K562 (cell line): ENCODE measurements at regions not wholly inside any gene's neighbourhood (a gene's known extent, or its start where the extent isn't known, plus 50 kb on each side); places are given as distances from the start of the nearest gene placed in this dataset.
A peak's percentile ranks its signal among the peaks of the same experiment; 100 is the strongest.

Experiments used
- ARID3B ChIP-seq: fragments of 250-450 bp; sonication (Bioruptor Pico); IDR thresholded peaks from 2 replicates; pipeline ENCODE4 v1.4.0; 2020; ENCODE audit warnings: borderline replicate concordance
- SAP30 ChIP-seq: fragments of 200-600 bp; sonication (generic); IDR thresholded peaks from 2 replicates; pipeline ENCODE4 v1.6.1; 2012; ENCODE audit warnings: borderline replicate concordance, low read depth, mild to moderate bottlenecking, moderate library complexity, low read length, control low read depth, inconsistent platforms; ENCODE audit not compliant: insufficient read depth, poor library complexity, severe bottlenecking
- ZNF785 ChIP-seq: fragments of 250-450 bp; sonication (Bioruptor Pico); IDR thresholded peaks from 2 replicates; pipeline ENCODE4 v1.4.0; 2020; ENCODE audit warnings: mild to moderate bottlenecking
- TF ChIP-seq, protein P1 (sequence below), 2 experiments: fragments of 450-650 bp in 1 of 2; sonication (generic) in 1 of 2; formaldehyde crosslinking in 1 of 2; IDR thresholded peaks; 2 replicates each; pipeline versions ENCODE4 v1.7.1 to v1.9.0; 2016 to 2022; ENCODE audit warnings: inconsistent platforms in 1 of 2, mild to moderate bottlenecking in 1 of 2, missing genetic modification reagents in 1 of 2
- TF ChIP-seq, protein P2 (sequence below): fragments of 450-650 bp; IDR thresholded peaks from 2 replicates; pipeline ENCODE4 v1.6.1; 2016; ENCODE audit warnings: low read depth

- TF ChIP-seq, protein P1, sequence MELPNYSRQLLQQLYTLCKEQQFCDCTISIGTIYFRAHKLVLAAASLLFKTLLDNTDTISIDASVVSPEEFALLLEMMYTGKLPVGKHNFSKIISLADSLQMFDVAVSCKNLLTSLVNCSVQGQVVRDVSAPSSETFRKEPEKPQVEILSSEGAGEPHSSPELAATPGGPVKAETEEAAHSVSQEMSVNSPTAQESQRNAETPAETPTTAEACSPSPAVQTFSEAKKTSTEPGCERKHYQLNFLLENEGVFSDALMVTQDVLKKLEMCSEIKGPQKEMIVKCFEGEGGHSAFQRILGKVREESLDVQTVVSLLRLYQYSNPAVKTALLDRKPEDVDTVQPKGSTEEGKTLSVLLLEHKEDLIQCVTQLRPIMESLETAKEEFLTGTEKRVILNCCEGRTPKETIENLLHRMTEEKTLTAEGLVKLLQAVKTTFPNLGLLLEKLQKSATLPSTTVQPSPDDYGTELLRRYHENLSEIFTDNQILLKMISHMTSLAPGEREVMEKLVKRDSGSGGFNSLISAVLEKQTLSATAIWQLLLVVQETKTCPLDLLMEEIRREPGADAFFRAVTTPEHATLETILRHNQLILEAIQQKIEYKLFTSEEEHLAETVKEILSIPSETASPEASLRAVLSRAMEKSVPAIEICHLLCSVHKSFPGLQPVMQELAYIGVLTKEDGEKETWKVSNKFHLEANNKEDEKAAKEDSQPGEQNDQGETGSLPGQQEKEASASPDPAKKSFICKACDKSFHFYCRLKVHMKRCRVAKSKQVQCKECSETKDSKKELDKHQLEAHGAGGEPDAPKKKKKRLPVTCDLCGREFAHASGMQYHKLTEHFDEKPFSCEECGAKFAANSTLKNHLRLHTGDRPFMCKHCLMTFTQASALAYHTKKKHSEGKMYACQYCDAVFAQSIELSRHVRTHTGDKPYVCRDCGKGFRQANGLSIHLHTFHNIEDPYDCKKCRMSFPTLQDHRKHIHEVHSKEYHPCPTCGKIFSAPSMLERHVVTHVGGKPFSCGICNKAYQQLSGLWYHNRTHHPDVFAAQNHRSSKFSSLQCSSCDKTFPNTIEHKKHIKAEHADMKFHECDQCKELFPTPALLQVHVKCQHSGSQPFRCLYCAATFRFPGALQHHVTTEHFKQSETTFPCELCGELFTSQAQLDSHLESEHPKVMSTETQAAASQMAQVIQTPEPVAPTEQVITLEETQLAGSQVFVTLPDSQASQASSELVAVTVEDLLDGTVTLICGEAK (IDR thresholded peaks at IDR 0.05): peak; percentile 96
- TF ChIP-seq, protein P1 (CRISPR knock-in tag; IDR thresholded peaks at IDR 0.05): peak; percentile 89
- TF ChIP-seq, protein P2, sequence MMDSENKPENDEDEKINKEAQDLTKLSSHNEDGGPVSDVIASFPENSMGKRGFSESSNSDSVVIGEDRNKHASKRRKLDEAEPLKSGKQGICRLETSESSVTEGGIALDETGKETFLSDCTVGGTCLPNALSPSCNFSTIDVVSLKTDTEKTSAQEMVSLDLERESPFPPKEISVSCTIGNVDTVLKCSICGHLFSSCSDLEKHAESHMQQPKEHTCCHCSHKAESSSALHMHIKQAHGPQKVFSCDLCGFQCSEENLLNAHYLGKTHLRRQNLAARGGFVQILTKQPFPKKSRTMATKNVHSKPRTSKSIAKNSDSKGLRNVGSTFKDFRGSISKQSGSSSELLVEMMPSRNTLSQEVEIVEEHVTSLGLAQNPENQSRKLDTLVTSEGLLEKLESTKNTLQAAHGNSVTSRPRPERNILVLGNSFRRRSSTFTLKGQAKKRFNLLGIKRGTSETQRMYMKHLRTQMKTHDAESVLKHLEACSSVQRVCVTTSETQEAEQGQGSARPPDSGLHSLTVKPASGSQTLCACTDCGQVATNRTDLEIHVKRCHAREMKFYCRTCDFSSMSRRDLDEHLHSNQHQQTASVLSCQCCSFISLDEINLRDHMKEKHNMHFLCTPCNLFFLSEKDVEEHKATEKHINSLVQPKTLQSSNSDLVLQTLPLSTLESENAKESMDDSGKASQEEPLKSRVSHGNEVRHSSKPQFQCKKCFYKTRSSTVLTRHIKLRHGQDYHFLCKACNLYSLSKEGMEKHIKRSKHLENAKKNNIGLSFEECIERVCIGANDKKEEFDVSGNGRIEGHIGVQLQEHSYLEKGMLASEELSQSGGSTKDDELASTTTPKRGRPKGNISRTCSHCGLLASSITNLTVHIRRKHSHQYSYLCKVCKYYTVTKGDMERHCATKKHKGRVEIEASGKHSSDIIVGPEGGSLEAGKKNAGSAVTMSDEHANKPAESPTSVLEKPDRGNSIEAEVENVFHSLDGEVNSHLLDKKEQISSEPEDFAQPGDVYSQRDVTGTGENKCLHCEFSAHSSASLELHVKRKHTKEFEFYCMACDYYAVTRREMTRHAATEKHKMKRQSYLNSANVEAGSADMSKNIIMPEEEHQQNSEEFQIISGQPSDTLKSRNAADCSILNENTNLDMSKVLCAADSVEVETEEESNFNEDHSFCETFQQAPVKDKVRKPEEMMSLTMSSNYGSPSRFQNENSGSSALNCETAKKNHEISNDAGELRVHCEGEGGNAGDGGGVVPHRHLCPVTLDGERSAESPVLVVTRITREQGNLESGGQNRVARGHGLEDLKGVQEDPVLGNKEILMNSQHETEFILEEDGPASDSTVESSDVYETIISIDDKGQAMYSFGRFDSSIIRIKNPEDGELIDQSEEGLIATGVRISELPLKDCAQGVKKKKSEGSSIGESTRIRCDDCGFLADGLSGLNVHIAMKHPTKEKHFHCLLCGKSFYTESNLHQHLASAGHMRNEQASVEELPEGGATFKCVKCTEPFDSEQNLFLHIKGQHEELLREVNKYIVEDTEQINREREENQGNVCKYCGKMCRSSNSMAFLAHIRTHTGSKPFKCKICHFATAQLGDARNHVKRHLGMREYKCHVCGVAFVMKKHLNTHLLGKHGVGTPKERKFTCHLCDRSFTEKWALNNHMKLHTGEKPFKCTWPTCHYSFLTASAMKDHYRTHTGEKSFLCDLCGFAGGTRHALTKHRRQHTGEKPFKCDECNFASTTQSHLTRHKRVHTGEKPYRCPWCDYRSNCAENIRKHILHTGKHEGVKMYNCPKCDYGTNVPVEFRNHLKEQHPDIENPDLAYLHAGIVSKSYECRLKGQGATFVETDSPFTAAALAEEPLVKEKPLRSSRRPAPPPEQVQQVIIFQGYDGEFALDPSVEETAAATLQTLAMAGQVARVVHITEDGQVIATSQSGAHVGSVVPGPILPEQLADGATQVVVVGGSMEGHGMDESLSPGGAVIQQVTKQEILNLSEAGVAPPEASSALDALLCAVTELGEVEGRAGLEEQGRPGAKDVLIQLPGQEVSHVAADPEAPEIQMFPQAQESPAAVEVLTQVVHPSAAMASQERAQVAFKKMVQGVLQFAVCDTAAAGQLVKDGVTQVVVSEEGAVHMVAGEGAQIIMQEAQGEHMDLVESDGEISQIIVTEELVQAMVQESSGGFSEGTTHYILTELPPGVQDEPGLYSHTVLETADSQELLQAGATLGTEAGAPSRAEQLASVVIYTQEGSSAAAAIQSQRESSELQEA: no peak
- TF ChIP-seq SAP30 (no peak), ZNF785 (CRISPR knock-in tag) (no peak), ARID3B (no peak)
These were observed 72.7 kb upstream of the ARID5B start (continued) for GRCh38 chr10:61828788-61829187.
